OCI-LY7 (cell line): ENCODE measurements at regions not wholly inside any gene's neighbourhood (a gene's known extent, or its start where the extent isn't known, plus 50 kb on each side); places are given as distances from the start of the nearest gene placed in this dataset.
A peak's percentile ranks its signal among the peaks of the same experiment; 100 is the strongest.

Experiments
- BruUV-seq: library from RNA; stranded (reverse); fragments of 400-500 nt; replicated peaks from 2 replicates; lab custom pipeline; 2021; lab: Mats Ljungman, UMichigan
- CTCF ChIA-PET: fragments of 300-600 bp; sonication (Branson Sonifier 250); formaldehyde crosslinking; loops from one replicate; lab custom pipeline; 2022; ENCODE audit warnings: antibody characterized with exemption; ENCODE audit not compliant: unreplicated experiment; lab: Charles Lee
- POLR2A ChIA-PET: fragments of 300-600 bp; sonication (Branson Sonifier 250); formaldehyde crosslinking; loops from one replicate; lab custom pipeline; 2022; ENCODE audit warnings: antibody characterized with exemption; lab: Charles Lee
- DNase-seq: peaks from one replicate; pipeline ENCODE4 v3.0.0-alpha.2; 2015; ENCODE audit warnings: low spot score
- H2AFZ ChIP-seq: fragments of 200-600 bp; sonication (generic), shearing (Covaris generic); 2 replicates; pipeline ENCODE4 v1.6.1; 2014; ENCODE audit warnings: mild to moderate bottlenecking, antibody characterized with exemption, low read length, moderate library complexity
- H3K27ac ChIP-seq: fragments of 200-600 bp; sonication (generic); 2 replicates; pipeline ENCODE4 v1.5.1; 2014; ENCODE audit warnings: mixed run types, low read depth, mild to moderate bottlenecking, moderate library complexity, low read length, inconsistent platforms; ENCODE audit not compliant: poor library complexity, severe bottlenecking
- H3K36me3 ChIP-seq: fragments of 200-600 bp; sonication (generic); 2 replicates; pipeline ENCODE4 v1.6.1; 2014; ENCODE audit warnings: mild to moderate bottlenecking, antibody characterized with exemption, low read length, moderate library complexity, mixed read lengths; ENCODE audit not compliant: insufficient read depth
- H3K4me1 ChIP-seq: fragments of 200-600 bp; sonication (generic); 2 replicates; pipeline ENCODE4 v1.5.1; 2014; ENCODE audit warnings: mild to moderate bottlenecking, low read length; ENCODE audit not compliant: insufficient read depth, poor library complexity, severe bottlenecking
- H3K4me2 ChIP-seq: fragments of 200-600 bp; sonication (generic); 2 replicates; pipeline ENCODE4 v1.6.1; 2014; ENCODE audit warnings: mild to moderate bottlenecking, low read length
- H3K4me3 ChIP-seq: fragments of 200-600 bp; sonication (generic); 2 replicates; pipeline ENCODE4 v1.5.1; 2014; ENCODE audit warnings: mild to moderate bottlenecking, low read depth, low read length; ENCODE audit not compliant: poor library complexity, severe bottlenecking
- H3K79me2 ChIP-seq: fragments of 200-600 bp; sonication (generic); 2 replicates; pipeline ENCODE4 v1.6.1; 2016; ENCODE audit warnings: low read depth, mild to moderate bottlenecking, low read length, moderate library complexity, mixed read lengths; ENCODE audit not compliant: insufficient read depth
- H3K9me2 ChIP-seq: fragments of 200-600 bp; sonication (generic); 2 replicates; pipeline ENCODE4 v1.6.1; 2016; ENCODE audit warnings: mild to moderate bottlenecking, low read length, mixed read lengths; ENCODE audit not compliant: insufficient read depth
- H3K9me3 ChIP-seq: fragments of 200-600 bp; sonication (generic); 2 replicates; pipeline ENCODE4 v1.6.1; 2014; ENCODE audit warnings: mild to moderate bottlenecking, mixed run types, low read length, mixed read lengths
- H4K20me1 ChIP-seq: fragments of 200-600 bp; sonication (generic); 2 replicates; pipeline ENCODE4 v1.6.1; 2014; ENCODE audit warnings: mild to moderate bottlenecking, antibody characterized with exemption, low read length, moderate library complexity, mixed read lengths; ENCODE audit not compliant: insufficient read depth
- CTCF ChIP-seq: fragments of 200-600 bp; sonication (generic); conservative IDR thresholded peaks from 2 replicates; pipeline ENCODE4 v1.5.1; 2014; ENCODE audit warnings: mild to moderate bottlenecking, antibody characterized with exemption, low read length, moderate library complexity, mixed read lengths
- EZH2phosphoT487 ChIP-seq: fragments of 200-600 bp; sonication (generic); IDR thresholded peaks from 2 replicates; pipeline ENCODE4 v1.6.1; 2018; ENCODE audit warnings: low read depth, borderline replicate concordance, mild to moderate bottlenecking, mixed run types, antibody characterized with exemption, low read length, moderate library complexity, mixed read lengths
- intact Hi-C: fragments of 100-400 bp; cut with micrococcal nuclease; formaldehyde crosslinking; loops from one replicate; pipeline ENCODE4 v1.10.0; 2022; ENCODE audit not compliant: unreplicated experiment

- Histone ChIP-seq H3K4me1 (peaks cover 50% of the 10 kb centered on the region), H3K79me2 (no peaks in the 10 kb centered on the region), H2AFZ (no peak overlapping the region), H3K36me3 (no peaks in the 10 kb centered on the region), H3K4me3 (peak overlapping the region; percentile 14), H4K20me1 (no peaks in the 10 kb centered on the region), H3K9me2 (no peaks in the 10 kb centered on the region), H3K9me3 (no peaks in the 10 kb centered on the region), H3K27ac (no peak overlapping the region), H3K4me2 (peak overlapping the region; percentile 50)
- TF ChIP-seq CTCF = no peak
- no peak for TF ChIP-seq EZH2phosphoT487
- BruUV-seq = no TSS peak
- peak; percentile 89 for DNase-seq
- intact Hi-C loops = loop anchor here (2.0 to 5.0 kb wide), 2 partner anchors 67 to 247 kb away; no protein-coding TSS in a partner anchor
- ChIA-PET CTCF (no interaction called here), POLR2A (interaction anchor here (0.8 to 1.7 kb wide), 4 partner anchors 15 to 138 kb away, joined by 3 to 6 read pairs (median 5); no protein-coding TSS in a partner anchor)
Observed at GRCh38 chr10:3873728-3874461, 88.9 kb upstream of the KLF6 start.

GRCh38 chr10:3872712-3873329 lies 87.8 kb upstream of the KLF6 start:
- TF ChIP-seq EZH2phosphoT487 (no peak), CTCF (no peak)
- H3K36me3 ChIP-seq = no peaks in the 10 kb centered on the region
- H3K4me2 ChIP-seq = peak overlapping the region; percentile 50; the same call in 1 of the 2 replicates
- POLR2A ChIA-PET = interaction anchor here (0.6 to 1.2 kb wide), 5 partner anchors 65 to 1913 kb away, joined by 3 to 12 read pairs (median 4); partner anchors contain the start of gene KLF6
- H3K27ac ChIP-seq = no peak overlapping the region
- CTCF ChIA-PET = no interaction called here
- H3K9me2 ChIP-seq = no peaks in the 10 kb centered on the region
- H3K4me3 ChIP-seq = no peak overlapping the region
- peaks cover 61% of the 10 kb centered on the region for H3K4me1 ChIP-seq
- no peak overlapping the region for H2AFZ ChIP-seq
- no peaks in the 10 kb centered on the region for H3K9me3 ChIP-seq
- no TSS peak for BruUV-seq
- no peaks in the 10 kb centered on the region for H3K79me2 ChIP-seq
- intact Hi-C loops = loop anchor here (5.0 kb wide), 1 partner anchor 246 kb away; no protein-coding TSS in a partner anchor
- no peaks in the 10 kb centered on the region for H4K20me1 ChIP-seq
- no peak for DNase-seq
